H4 (cell line): ENCODE measurements at regions not wholly inside any gene's neighbourhood (a gene's known extent, or its start where the extent isn't known, plus 50 kb on each side); places are given as distances from the start of the nearest gene placed in this dataset.
A peak's percentile ranks its signal among the peaks of the same experiment; 100 is the strongest.

Source experiments
- DNase-seq: peaks from one replicate; pipeline ENCODE4 v3.0.0-alpha.2; 2015; ENCODE audit warnings: low spot score

- DNase-seq: no peak
Observed at GRCh38 chr17:74080656-74081582, 122.6 kb upstream of the RPL38 start.

- DNase-seq: no peak
Observed at GRCh38 chr17:74082886-74083285, 120.6 kb upstream of the RPL38 start.

GRCh38 chr17:74083321-74083720, 120.2 kb upstream of the RPL38 start:
- no peak for DNase-seq

GRCh38 chr17:74085434-74085833, 118.0 kb upstream of the RPL38 start:
- DNase-seq: no peak

GRCh38 chr17:74087002-74087585, 116.4 kb upstream of the RPL38 start:
- DNase-seq: no peak

GRCh38 chr17:74088285-74088933, 115.1 kb upstream of the RPL38 start:
- no peak for DNase-seq

- DNase-seq: no peak
Observed at GRCh38 chr17:74088934-74089329, 114.5 kb upstream of the RPL38 start.

GRCh38 chr17:74089380-74089779, 114.1 kb upstream of the RPL38 start:
- no peak for DNase-seq

- peak; percentile 29 for DNase-seq
Observed at GRCh38 chr17:74089869-74090464, 113.5 kb upstream of the RPL38 start.

GRCh38 chr17:74094651-74095050, 108.8 kb upstream of the RPL38 start:
- DNase-seq: no peak

GRCh38 chr17:74096456-74096855, 107.0 kb upstream of the RPL38 start:
- no peak for DNase-seq

GRCh38 chr17:74097450-74098135, 105.9 kb upstream of the RPL38 start:
- DNase-seq: no peak

- DNase-seq: no peak
Observed at GRCh38 chr17:74098136-74099024, 105.1 kb upstream of the RPL38 start.

- no peak for DNase-seq
Observed at GRCh38 chr17:74099442-74100340, 103.8 kb upstream of the RPL38 start.

GRCh38 chr17:74104921-74105320, 98.6 kb upstream of the RPL38 start:
- DNase-seq: no peak

- DNase-seq: no peak
Observed at GRCh38 chr17:74107107-74107506, 96.4 kb upstream of the RPL38 start.

GRCh38 chr17:74108126-74108705, 95.3 kb upstream of the RPL38 start:
- DNase-seq: no peak

GRCh38 chr17:74110467-74110866, 93.0 kb upstream of the RPL38 start:
- no peak for DNase-seq

GRCh38 chr17:74113326-74113725, 90.2 kb upstream of the RPL38 start:
- DNase-seq: no peak
